Fibroblast of skin of scalp (primary cell): ENCODE measurements at regions not wholly inside any gene's neighbourhood (a gene's known extent, or its start where the extent isn't known, plus 50 kb on each side); places are given as distances from the start of the nearest gene placed in this dataset.
"Not testable (repeated sequence)": the region's sequence is repeated elsewhere in the genome, so short reads cannot be mapped to it uniquely, and the experiment has no call there.

ENCODE experiments used
- DNase-seq: peaks from one replicate; pipeline ENCODE4 v3.0.0-alpha.2; 2013

- DNase-seq, result peak; percentile 7
These were observed 127.9 kb upstream of the NOL4 start for GRCh38 chr18:34352385-34353163.

- DNase-seq, result no peak
These were observed 129.6 kb upstream of the NOL4 start for GRCh38 chr18:34354351-34354750.

- DNase-seq, result no peak
These were observed 133.3 kb upstream of the NOL4 start for GRCh38 chr18:34357944-34358580.

- no peak for DNase-seq
These were observed 134.2 kb upstream of the NOL4 start for GRCh38 chr18:34358923-34359322.

GRCh38 chr18:34364699-34365098, 140.0 kb upstream of the NOL4 start:
- no peak for DNase-seq

GRCh38 chr18:34370704-34371395, 146.1 kb upstream of the NOL4 start:
- DNase-seq, result no peak

- no peak for DNase-seq
These were observed 155.6 kb upstream of the NOL4 start for GRCh38 chr18:34380326-34380725.

- DNase-seq, result no peak
These were observed 160.6 kb upstream of the NOL4 start for GRCh38 chr18:34385311-34385710.

- DNase-seq, result no peak
These were observed 162.1 kb upstream of the NOL4 start for GRCh38 chr18:34386803-34387202.

GRCh38 chr18:34397286-34397896, 172.7 kb upstream of the NOL4 start:
- DNase-seq, result no peak

- DNase-seq, result no peak
These were observed 175.2 kb upstream of the NOL4 start for GRCh38 chr18:34399892-34400291.

- no peak for DNase-seq
These were observed 176.1 kb upstream of the NOL4 start for GRCh38 chr18:34400834-34401233.

- DNase-seq, result no peak
These were observed 177.1 kb upstream of the NOL4 start for GRCh38 chr18:34401775-34402174.

- not testable (repeated sequence) for DNase-seq
These were observed 182.8 kb upstream of the NOL4 start for GRCh38 chr18:34407471-34407870.

GRCh38 chr18:34411952-34412351, 187.2 kb upstream of the NOL4 start:
- no peak for DNase-seq

GRCh38 chr18:34431042-34431441, 206.3 kb upstream of the NOL4 start:
- DNase-seq, result no peak

GRCh38 chr18:34444622-34445021, 219.9 kb upstream of the NOL4 start:
- no peak for DNase-seq

- no peak for DNase-seq
These were observed 223.9 kb upstream of the NOL4 start for GRCh38 chr18:34448662-34449061.

GRCh38 chr18:34457761-34458160, 233.0 kb upstream of the NOL4 start:
- no peak for DNase-seq

GRCh38 chr18:34458410-34458977, 233.8 kb upstream of the NOL4 start:
- DNase-seq, result no peak

GRCh38 chr18:34461266-34461665, 236.6 kb upstream of the NOL4 start:
- no peak for DNase-seq

GRCh38 chr18:34467058-34467457, 242.3 kb upstream of the NOL4 start:
- peak; percentile 4 for DNase-seq

GRCh38 chr18:34480162-34480700, 229.9 kb upstream of the DTNA start:
- no peak for DNase-seq
